ENCODE measurements at regions not wholly inside any gene's neighbourhood (a gene's known extent, or its start where the extent isn't known, plus 50 kb on each side); places are given as distances from the start of the nearest gene placed in this dataset.
"Not testable (repeated sequence)": the region's sequence is repeated elsewhere in the genome, so short reads cannot be mapped to it uniquely, and the experiment has no call there.

- no peak for DNase-seq
Measured at GRCh38 chr3:96330795-96331194, 483.6 kb upstream of the EPHA6 start.

- DNase-seq = no peak
Measured at GRCh38 chr3:96331341-96331740, 483.1 kb upstream of the EPHA6 start.

GRCh38 chr3:96334779-96335178 is 479.6 kb upstream of the EPHA6 start:
- DNase-seq = no peak

- DNase-seq = no peak
Measured at GRCh38 chr3:96347289-96347688, 467.1 kb upstream of the EPHA6 start.

- DNase-seq = not testable (repeated sequence)
Measured at GRCh38 chr3:96351598-96351997, 462.8 kb upstream of the EPHA6 start.

GRCh38 chr3:96354106-96354505 is 460.3 kb upstream of the EPHA6 start:
- no peak for DNase-seq

GRCh38 chr3:96354742-96355141 is 459.7 kb upstream of the EPHA6 start:
- DNase-seq = no peak

GRCh38 chr3:96361241-96361640 is 453.2 kb upstream of the EPHA6 start:
- no peak for DNase-seq

GRCh38 chr3:96370637-96371036 is 443.8 kb upstream of the EPHA6 start:
- DNase-seq = no peak

GRCh38 chr3:96410006-96410730 is 404.2 kb upstream of the EPHA6 start:
- no peak for DNase-seq

GRCh38 chr3:96416549-96417255 is 397.7 kb upstream of the EPHA6 start:
- no peak for DNase-seq

GRCh38 chr3:96428097-96428496 is 386.3 kb upstream of the EPHA6 start:
- no peak for DNase-seq

GRCh38 chr3:96430079-96430478 is 384.3 kb upstream of the EPHA6 start:
- no peak for DNase-seq

GRCh38 chr3:96434651-96435050 is 379.7 kb upstream of the EPHA6 start:
- no peak for DNase-seq

- no peak for DNase-seq
Measured at GRCh38 chr3:96449346-96449745, 365.0 kb upstream of the EPHA6 start.

GRCh38 chr3:96449803-96450202 is 364.6 kb upstream of the EPHA6 start:
- no peak for DNase-seq

- no peak for DNase-seq
Measured at GRCh38 chr3:96450699-96451098, 363.7 kb upstream of the EPHA6 start.

GRCh38 chr3:96465521-96465920 is 348.9 kb upstream of the EPHA6 start:
- DNase-seq = no peak

GRCh38 chr3:96466441-96466840 is 348.0 kb upstream of the EPHA6 start:
- DNase-seq = no peak

GRCh38 chr3:96467639-96468038 is 346.8 kb upstream of the EPHA6 start:
- no peak for DNase-seq

GRCh38 chr3:96478496-96478895 is 335.9 kb upstream of the EPHA6 start:
- no peak for DNase-seq

- no peak for DNase-seq
Measured at GRCh38 chr3:96480881-96481280, 333.5 kb upstream of the EPHA6 start.

- DNase-seq = not testable (repeated sequence)
Measured at GRCh38 chr3:96483191-96483590, 331.2 kb upstream of the EPHA6 start.

- no peak for DNase-seq
Measured at GRCh38 chr3:96483781-96484180, 330.6 kb upstream of the EPHA6 start.

- DNase-seq = no peak
Measured at GRCh38 chr3:96488708-96489107, 325.7 kb upstream of the EPHA6 start.

Measured in T1000 (cell line).